ENCODE measurements at regions not wholly inside any gene's neighbourhood (a gene's known extent, or its start where the extent isn't known, plus 50 kb on each side); places are given as distances from the start of the nearest gene placed in this dataset.

DNA sequence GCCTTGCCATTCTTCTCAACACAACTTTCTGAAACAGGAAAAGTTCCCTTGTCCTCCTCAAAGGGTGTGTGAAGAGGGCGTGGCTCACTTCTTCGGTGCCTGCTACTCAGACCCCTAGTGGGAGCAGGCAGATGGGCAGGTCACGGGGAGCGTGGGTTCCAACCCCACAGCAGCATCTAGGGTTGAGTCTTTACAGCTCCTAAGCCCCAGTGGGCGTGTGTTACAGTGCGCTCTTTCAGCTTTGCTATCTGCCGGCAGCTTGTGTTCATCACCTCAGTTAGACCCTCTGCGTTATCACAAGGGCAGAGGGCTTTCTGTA lies 57.5 kb upstream of the KLF3 start:
- DNase-seq = no peak

- DNase-seq = no peak
Observed at GRCh38 chr4:38609614-38610013, 54.4 kb upstream of the KLF3 start.

DNA sequence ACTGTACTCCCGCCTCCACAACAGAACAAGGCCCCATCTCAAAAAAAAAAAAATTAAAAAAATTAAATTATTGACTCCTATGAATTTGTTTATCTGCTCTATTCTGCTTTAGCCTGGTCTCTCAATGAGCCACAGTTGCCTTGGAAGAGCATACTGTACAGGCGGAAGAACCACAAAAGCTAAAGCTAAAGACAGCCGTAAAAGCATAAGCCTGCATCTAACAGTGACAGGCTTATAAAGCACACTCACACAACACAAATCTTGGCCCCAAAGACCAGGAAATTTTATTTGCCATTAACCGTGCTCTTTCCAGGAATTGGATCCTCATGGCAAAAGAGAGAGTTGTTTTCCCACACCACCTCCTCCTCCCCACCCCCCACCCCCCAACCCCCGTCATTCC lies 53.5 kb upstream of the KLF3 start:
- DNase-seq = no peak

DNA sequence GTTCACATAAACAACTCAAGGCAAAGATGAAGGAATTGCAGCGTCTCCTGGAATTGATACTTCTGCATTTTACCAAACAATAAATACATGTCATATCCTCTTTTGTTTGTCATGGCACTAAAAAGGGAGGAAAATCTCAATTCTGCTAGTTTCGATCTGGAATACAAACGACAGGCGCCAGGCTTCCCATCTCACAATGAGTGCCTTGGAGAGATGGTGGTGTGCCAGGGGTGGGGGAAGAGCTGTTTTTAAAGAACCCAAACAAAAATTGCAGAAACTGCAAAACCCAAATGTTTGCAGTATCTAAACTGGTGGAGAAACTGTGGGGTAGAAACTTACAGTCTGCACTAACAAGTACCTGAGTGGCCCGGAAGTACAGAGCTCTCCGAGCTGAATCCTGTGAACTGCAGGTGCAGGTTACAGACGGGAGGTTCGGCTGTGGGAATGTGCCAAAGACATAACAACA lies 53.0 kb upstream of the KLF3 start:
- DNase-seq = no peak

- DNase-seq = no peak
Observed at GRCh38 chr4:38611676-38612075, 52.3 kb upstream of the KLF3 start.

GRCh38 chr4:38612646-38613414 lies 51.2 kb upstream of the KLF3 start:
- DNase-seq = no peak

Measured in CD4-positive, alpha-beta T cell treated with Interleukin-15 for 1 hour (primary cell).